ENCODE measurements at regions not wholly inside any gene's neighbourhood (a gene's known extent, or its start where the extent isn't known, plus 50 kb on each side); places are given as distances from the start of the nearest gene placed in this dataset.

GRCh38 chr15:70358011-70358819 is 260.5 kb upstream of the TLE3 start:
- TF ChIP-seq CTCF (IDR thresholded peaks at IDR 0.05; ENCODE audit: low read depth, low read length, poor library complexity, severe bottlenecking), result no peak
- TF ChIP-seq EZH2phosphoT487 (IDR thresholded peaks at IDR 0.05; ENCODE audit: borderline replicate concordance, low read length), result no peak
